Neuron (in vitro differentiated cells): ENCODE measurements at regions not wholly inside any gene's neighbourhood (a gene's known extent, or its start where the extent isn't known, plus 50 kb on each side); places are given as distances from the start of the nearest gene placed in this dataset.

Source experiments
- H2AFZ ChIP-seq: one replicate; pipeline ENCODE4 v1.6.1; 2013; ENCODE audit warnings: low read depth, mild to moderate bottlenecking, inconsistent platforms, low read length, moderate library complexity
- H3K27me3 ChIP-seq: one replicate; pipeline ENCODE4 v1.6.1; 2013; ENCODE audit warnings: low read length; ENCODE audit not compliant: insufficient read depth
- H3K36me3 ChIP-seq: one replicate; pipeline ENCODE4 v1.6.1; 2013; ENCODE audit warnings: low read length; ENCODE audit not compliant: insufficient read depth
- H3K4me1 ChIP-seq: one replicate; pipeline ENCODE4 v1.6.1; 2013; ENCODE audit warnings: low read length; ENCODE audit not compliant: insufficient read depth
- H3K4me3 ChIP-seq: 2 replicates; pipeline ENCODE4 v1.5.1; 2013; ENCODE audit warnings: mild to moderate bottlenecking, low read length, moderate library complexity
- H3K9me3 ChIP-seq: one replicate; pipeline ENCODE4 v1.6.1; 2013; ENCODE audit warnings: low read length

GRCh38 chr6:95159557-95159956 lies 417.8 kb upstream of the MANEA start:
- Histone ChIP-seq H3K4me3 (no peak overlapping the region), H3K27me3 (no peaks in the 10 kb centered on the region), H3K36me3 (no peaks in the 10 kb centered on the region), H3K4me1 (no peaks in the 10 kb centered on the region), H3K9me3 (no peaks in the 10 kb centered on the region), H2AFZ (no peak overlapping the region)

GRCh38 chr6:95169775-95170174 lies 407.6 kb upstream of the MANEA start:
- Histone ChIP-seq H3K4me3 (no peak overlapping the region), H3K9me3 (no peaks in the 10 kb centered on the region), H2AFZ (no peak overlapping the region), H3K36me3 (no peaks in the 10 kb centered on the region), H3K27me3 (no peaks in the 10 kb centered on the region), H3K4me1 (no peaks in the 10 kb centered on the region)

- H3K27me3 ChIP-seq = no peaks in the 10 kb centered on the region
- H2AFZ ChIP-seq = peak overlapping the region; percentile 48
- no peaks in the 10 kb centered on the region for H3K36me3 ChIP-seq
- H3K4me1 ChIP-seq = peaks cover 2% of the 10 kb centered on the region
- H3K4me3 ChIP-seq = no peak overlapping the region
- H3K9me3 ChIP-seq = no peaks in the 10 kb centered on the region
Measured at GRCh38 chr6:95175927-95176675, 401.2 kb upstream of the MANEA start.

GRCh38 chr6:95185874-95186273 lies 391.5 kb upstream of the MANEA start:
- no peak overlapping the region for H2AFZ ChIP-seq
- no peaks in the 10 kb centered on the region for H3K9me3 ChIP-seq
- H3K4me1 ChIP-seq = no peaks in the 10 kb centered on the region
- H3K4me3 ChIP-seq = no peak overlapping the region
- H3K27me3 ChIP-seq = no peaks in the 10 kb centered on the region
- no peaks in the 10 kb centered on the region for H3K36me3 ChIP-seq

GRCh38 chr6:95186710-95187109 lies 390.6 kb upstream of the MANEA start:
- Histone ChIP-seq H3K36me3 (no peaks in the 10 kb centered on the region), H2AFZ (no peak overlapping the region), H3K4me1 (no peaks in the 10 kb centered on the region), H3K27me3 (no peaks in the 10 kb centered on the region), H3K9me3 (no peaks in the 10 kb centered on the region), H3K4me3 (no peak overlapping the region)

- Histone ChIP-seq H3K27me3 (no peaks in the 10 kb centered on the region), H3K36me3 (no peaks in the 10 kb centered on the region), H3K4me1 (peaks cover 4% of the 10 kb centered on the region), H3K4me3 (no peak overlapping the region), H3K9me3 (peaks cover 3% of the 10 kb centered on the region), H2AFZ (no peak overlapping the region)
Measured at GRCh38 chr6:95197590-95197989, 379.7 kb upstream of the MANEA start.

GRCh38 chr6:95203153-95203754 lies 374.1 kb upstream of the MANEA start:
- H3K27me3 ChIP-seq = no peaks in the 10 kb centered on the region
- H3K9me3 ChIP-seq = no peaks in the 10 kb centered on the region
- no peak overlapping the region for H3K4me3 ChIP-seq
- H3K4me1 ChIP-seq = peaks cover 4% of the 10 kb centered on the region
- no peaks in the 10 kb centered on the region for H3K36me3 ChIP-seq
- H2AFZ ChIP-seq = no peak overlapping the region

- Histone ChIP-seq H3K4me1 (peaks cover 4% of the 10 kb centered on the region), H3K27me3 (no peaks in the 10 kb centered on the region), H2AFZ (no peak overlapping the region), H3K4me3 (no peak overlapping the region), H3K36me3 (no peaks in the 10 kb centered on the region), H3K9me3 (no peaks in the 10 kb centered on the region)
Measured at GRCh38 chr6:95204178-95204577, 373.2 kb upstream of the MANEA start.

GRCh38 chr6:95208621-95209020 lies 368.7 kb upstream of the MANEA start:
- no peak overlapping the region for H2AFZ ChIP-seq
- no peaks in the 10 kb centered on the region for H3K9me3 ChIP-seq
- H3K4me1 ChIP-seq = no peaks in the 10 kb centered on the region
- H3K4me3 ChIP-seq = no peak overlapping the region
- H3K36me3 ChIP-seq = no peaks in the 10 kb centered on the region
- H3K27me3 ChIP-seq = no peaks in the 10 kb centered on the region

- H3K27me3 ChIP-seq = no peaks in the 10 kb centered on the region
- H3K36me3 ChIP-seq = no peaks in the 10 kb centered on the region
- H3K4me1 ChIP-seq = no peaks in the 10 kb centered on the region
- no peak overlapping the region for H3K4me3 ChIP-seq
- no peaks in the 10 kb centered on the region for H3K9me3 ChIP-seq
- H2AFZ ChIP-seq = no peak overlapping the region
Measured at GRCh38 chr6:95209074-95209473, 368.3 kb upstream of the MANEA start.

GRCh38 chr6:95216555-95216954 lies 360.8 kb upstream of the MANEA start:
- Histone ChIP-seq H3K36me3 (no peaks in the 10 kb centered on the region), H3K4me1 (no peaks in the 10 kb centered on the region), H3K4me3 (no peak overlapping the region), H3K27me3 (no peaks in the 10 kb centered on the region), H2AFZ (no peak overlapping the region), H3K9me3 (no peaks in the 10 kb centered on the region)

GRCh38 chr6:95227351-95227750 lies 350.0 kb upstream of the MANEA start:
- Histone ChIP-seq H3K27me3 (no peaks in the 10 kb centered on the region), H3K9me3 (no peaks in the 10 kb centered on the region), H3K36me3 (no peaks in the 10 kb centered on the region), H2AFZ (no peak overlapping the region), H3K4me1 (peaks cover 7% of the 10 kb centered on the region), H3K4me3 (no peak overlapping the region)

GRCh38 chr6:95228636-95229035 lies 348.7 kb upstream of the MANEA start:
- peak overlapping the region; percentile 23 for H3K4me3 ChIP-seq

More at GRCh38 chr6:95228636-95229035, 348.7 kb upstream of the MANEA start:
- peak overlapping the region; percentile 86 for H2AFZ ChIP-seq
- no peaks in the 10 kb centered on the region for H3K9me3 ChIP-seq
- no peaks in the 10 kb centered on the region for H3K27me3 ChIP-seq
- peaks cover 7% of the 10 kb centered on the region for H3K4me1 ChIP-seq
- H3K36me3 ChIP-seq = no peaks in the 10 kb centered on the region
